WTC11 (cell line): ENCODE measurements at regions not wholly inside any gene's neighbourhood (a gene's known extent, or its start where the extent isn't known, plus 50 kb on each side); places are given as distances from the start of the nearest gene placed in this dataset.

Experiments
- CBFB ChIP-seq: sonication (generic); formaldehyde crosslinking; IDR thresholded peaks from 2 replicates; pipeline ENCODE4 v1.8.1; 2022; ENCODE audit warnings: mild to moderate bottlenecking, low read depth, missing genetic modification reagents
- FOXK1 ChIP-seq: sonication (generic); formaldehyde crosslinking; IDR thresholded peaks from 2 replicates; pipeline ENCODE4 v1.8.0; 2022; ENCODE audit warnings: mild to moderate bottlenecking, moderate library complexity, missing genetic modification reagents
- GABPB1 ChIP-seq: sonication (generic); formaldehyde crosslinking; IDR thresholded peaks from 2 replicates; pipeline ENCODE4 v1.8.1; 2023; ENCODE audit warnings: mild to moderate bottlenecking, missing genetic modification reagents
- JUN ChIP-seq: sonication (generic); formaldehyde crosslinking; IDR thresholded peaks from 2 replicates; pipeline ENCODE4 v1.8.0; 2023; ENCODE audit warnings: mild to moderate bottlenecking, missing genetic modification reagents
- NR2C2 ChIP-seq: sonication (generic); formaldehyde crosslinking; IDR thresholded peaks from 2 replicates; pipeline ENCODE4 v1.8.0; 2022; ENCODE audit warnings: mild to moderate bottlenecking, missing genetic modification reagents
- SP1 ChIP-seq: sonication (generic); formaldehyde crosslinking; conservative IDR thresholded peaks from 2 replicates; pipeline ENCODE4 v1.8.1; 2022; ENCODE audit warnings: missing genetic modification reagents
- TEAD4 ChIP-seq: sonication (generic); formaldehyde crosslinking; IDR thresholded peaks from 2 replicates; pipeline ENCODE4 v1.8.0; 2022; ENCODE audit warnings: mild to moderate bottlenecking, missing genetic modification reagents
- TF ChIP-seq, protein P1 (sequence below): fragments of 200-600 bp; IDR thresholded peaks from 2 replicates; pipeline ENCODE4 v1.8.0; 2022; ENCODE audit warnings: antibody characterized with exemption
- TF ChIP-seq, protein P2 (sequence below): sonication (generic); formaldehyde crosslinking; IDR thresholded peaks from 2 replicates; pipeline ENCODE4 v1.8.1; 2023; ENCODE audit warnings: mild to moderate bottlenecking, missing genetic modification reagents, moderate library complexity
- TF ChIP-seq, protein P3 (sequence below): sonication (generic); formaldehyde crosslinking; conservative IDR thresholded peaks from 2 replicates; pipeline ENCODE4 v1.8.1; 2022; ENCODE audit warnings: mild to moderate bottlenecking, missing genetic modification reagents
- TF ChIP-seq, protein P4 (sequence below): fragments of 250-450 bp; sonication (Bioruptor Pico); IDR thresholded peaks from 2 replicates; pipeline ENCODE4 v2.1.2; 2022; ENCODE audit warnings: mild to moderate bottlenecking, moderate library complexity
- TF ChIP-seq, protein P5 (sequence below): sonication (generic); formaldehyde crosslinking; IDR thresholded peaks from 2 replicates; pipeline ENCODE4 v1.8.0; 2022; ENCODE audit warnings: mild to moderate bottlenecking, missing genetic modification reagents
- TF ChIP-seq, protein P6 (sequence below): sonication (generic); formaldehyde crosslinking; IDR thresholded peaks from 2 replicates; pipeline ENCODE4 v1.8.1; 2022; ENCODE audit warnings: low read depth, mild to moderate bottlenecking, moderate library complexity, missing genetic modification reagents, borderline replicate concordance

DNA sequence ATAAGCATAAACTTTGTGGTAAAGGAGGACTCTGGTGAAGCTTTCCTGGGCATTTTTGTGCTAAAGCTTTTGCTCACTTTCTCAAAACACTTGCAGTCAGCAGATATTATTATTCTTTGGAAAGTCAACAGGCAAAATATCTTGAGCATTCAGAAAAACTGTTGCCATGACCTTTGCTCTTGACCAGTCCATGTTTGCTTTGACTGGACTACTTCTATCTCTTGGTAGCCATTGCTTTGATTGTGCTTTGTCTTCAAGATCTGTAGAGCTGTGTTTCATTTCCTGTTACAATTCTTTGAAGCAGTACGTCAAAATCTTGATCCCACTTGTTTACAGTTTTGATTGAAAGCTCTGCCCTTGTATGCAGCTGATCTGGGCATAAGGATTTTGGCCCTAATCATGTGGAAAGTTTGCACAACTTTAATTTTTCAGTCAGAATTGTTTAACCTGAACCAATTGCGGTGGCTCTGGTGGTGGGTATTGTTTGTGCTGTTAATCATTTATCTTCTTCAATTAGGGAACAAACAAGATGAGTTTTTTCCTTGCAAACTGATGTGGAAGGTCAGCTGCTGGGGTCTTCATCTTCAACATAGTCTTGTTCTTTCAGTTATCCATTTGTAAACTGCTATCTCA lies 121.5 kb upstream of the NUDT6 start:
- TF ChIP-seq NR2C2 (no peak), SP1 (CRISPR knock-in tag) (no peak), JUN (CRISPR knock-in tag) (no peak), CBFB (CRISPR knock-in tag) (no peak), TEAD4 (CRISPR knock-in tag) (no peak), FOXK1 (CRISPR knock-in tag) (no peak), GABPB1 (CRISPR knock-in tag) (no peak)
- TF ChIP-seq, protein P1, sequence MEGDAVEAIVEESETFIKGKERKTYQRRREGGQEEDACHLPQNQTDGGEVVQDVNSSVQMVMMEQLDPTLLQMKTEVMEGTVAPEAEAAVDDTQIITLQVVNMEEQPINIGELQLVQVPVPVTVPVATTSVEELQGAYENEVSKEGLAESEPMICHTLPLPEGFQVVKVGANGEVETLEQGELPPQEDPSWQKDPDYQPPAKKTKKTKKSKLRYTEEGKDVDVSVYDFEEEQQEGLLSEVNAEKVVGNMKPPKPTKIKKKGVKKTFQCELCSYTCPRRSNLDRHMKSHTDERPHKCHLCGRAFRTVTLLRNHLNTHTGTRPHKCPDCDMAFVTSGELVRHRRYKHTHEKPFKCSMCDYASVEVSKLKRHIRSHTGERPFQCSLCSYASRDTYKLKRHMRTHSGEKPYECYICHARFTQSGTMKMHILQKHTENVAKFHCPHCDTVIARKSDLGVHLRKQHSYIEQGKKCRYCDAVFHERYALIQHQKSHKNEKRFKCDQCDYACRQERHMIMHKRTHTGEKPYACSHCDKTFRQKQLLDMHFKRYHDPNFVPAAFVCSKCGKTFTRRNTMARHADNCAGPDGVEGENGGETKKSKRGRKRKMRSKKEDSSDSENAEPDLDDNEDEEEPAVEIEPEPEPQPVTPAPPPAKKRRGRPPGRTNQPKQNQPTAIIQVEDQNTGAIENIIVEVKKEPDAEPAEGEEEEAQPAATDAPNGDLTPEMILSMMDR, result no peak
- TF ChIP-seq, protein P2, sequence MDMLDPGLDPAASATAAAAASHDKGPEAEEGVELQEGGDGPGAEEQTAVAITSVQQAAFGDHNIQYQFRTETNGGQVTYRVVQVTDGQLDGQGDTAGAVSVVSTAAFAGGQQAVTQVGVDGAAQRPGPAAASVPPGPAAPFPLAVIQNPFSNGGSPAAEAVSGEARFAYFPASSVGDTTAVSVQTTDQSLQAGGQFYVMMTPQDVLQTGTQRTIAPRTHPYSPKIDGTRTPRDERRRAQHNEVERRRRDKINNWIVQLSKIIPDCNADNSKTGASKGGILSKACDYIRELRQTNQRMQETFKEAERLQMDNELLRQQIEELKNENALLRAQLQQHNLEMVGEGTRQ (CRISPR knock-in tag), result no peak
- TF ChIP-seq, protein P3, sequence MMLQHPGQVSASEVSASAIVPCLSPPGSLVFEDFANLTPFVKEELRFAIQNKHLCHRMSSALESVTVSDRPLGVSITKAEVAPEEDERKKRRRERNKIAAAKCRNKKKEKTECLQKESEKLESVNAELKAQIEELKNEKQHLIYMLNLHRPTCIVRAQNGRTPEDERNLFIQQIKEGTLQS, result no peak
- TF ChIP-seq, protein P4, sequence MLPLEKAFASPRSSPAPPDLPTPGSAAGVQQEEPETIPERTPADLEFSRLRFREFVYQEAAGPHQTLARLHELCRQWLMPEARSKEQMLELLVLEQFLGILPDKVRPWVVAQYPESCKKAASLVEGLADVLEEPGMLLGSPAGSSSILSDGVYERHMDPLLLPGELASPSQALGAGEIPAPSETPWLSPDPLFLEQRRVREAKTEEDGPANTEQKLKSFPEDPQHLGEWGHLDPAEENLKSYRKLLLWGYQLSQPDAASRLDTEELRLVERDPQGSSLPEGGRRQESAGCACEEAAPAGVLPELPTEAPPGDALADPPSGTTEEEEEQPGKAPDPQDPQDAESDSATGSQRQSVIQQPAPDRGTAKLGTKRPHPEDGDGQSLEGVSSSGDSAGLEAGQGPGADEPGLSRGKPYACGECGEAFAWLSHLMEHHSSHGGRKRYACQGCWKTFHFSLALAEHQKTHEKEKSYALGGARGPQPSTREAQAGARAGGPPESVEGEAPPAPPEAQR (CRISPR knock-in tag), result no peak
- TF ChIP-seq, protein P5, sequence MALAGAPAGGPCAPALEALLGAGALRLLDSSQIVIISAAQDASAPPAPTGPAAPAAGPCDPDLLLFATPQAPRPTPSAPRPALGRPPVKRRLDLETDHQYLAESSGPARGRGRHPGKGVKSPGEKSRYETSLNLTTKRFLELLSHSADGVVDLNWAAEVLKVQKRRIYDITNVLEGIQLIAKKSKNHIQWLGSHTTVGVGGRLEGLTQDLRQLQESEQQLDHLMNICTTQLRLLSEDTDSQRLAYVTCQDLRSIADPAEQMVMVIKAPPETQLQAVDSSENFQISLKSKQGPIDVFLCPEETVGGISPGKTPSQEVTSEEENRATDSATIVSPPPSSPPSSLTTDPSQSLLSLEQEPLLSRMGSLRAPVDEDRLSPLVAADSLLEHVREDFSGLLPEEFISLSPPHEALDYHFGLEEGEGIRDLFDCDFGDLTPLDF (CRISPR knock-in tag), result no peak
- TF ChIP-seq, protein P6, sequence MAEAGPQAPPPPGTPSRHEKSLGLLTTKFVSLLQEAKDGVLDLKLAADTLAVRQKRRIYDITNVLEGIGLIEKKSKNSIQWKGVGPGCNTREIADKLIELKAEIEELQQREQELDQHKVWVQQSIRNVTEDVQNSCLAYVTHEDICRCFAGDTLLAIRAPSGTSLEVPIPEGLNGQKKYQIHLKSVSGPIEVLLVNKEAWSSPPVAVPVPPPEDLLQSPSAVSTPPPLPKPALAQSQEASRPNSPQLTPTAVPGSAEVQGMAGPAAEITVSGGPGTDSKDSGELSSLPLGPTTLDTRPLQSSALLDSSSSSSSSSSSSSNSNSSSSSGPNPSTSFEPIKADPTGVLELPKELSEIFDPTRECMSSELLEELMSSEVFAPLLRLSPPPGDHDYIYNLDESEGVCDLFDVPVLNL (CRISPR knock-in tag), result no peak
